ENCODE measurements at regions not wholly inside any gene's neighbourhood (a gene's known extent, or its start where the extent isn't known, plus 50 kb on each side); places are given as distances from the start of the nearest gene placed in this dataset.

- peaks cover 4% of the 10 kb centered on the region for H3K9me3 Mint-ChIP-seq
- H3K27ac Mint-ChIP-seq (ENCODE audit: unreplicated experiment) = no peak overlapping the region
- TF ChIP-seq, protein P1, sequence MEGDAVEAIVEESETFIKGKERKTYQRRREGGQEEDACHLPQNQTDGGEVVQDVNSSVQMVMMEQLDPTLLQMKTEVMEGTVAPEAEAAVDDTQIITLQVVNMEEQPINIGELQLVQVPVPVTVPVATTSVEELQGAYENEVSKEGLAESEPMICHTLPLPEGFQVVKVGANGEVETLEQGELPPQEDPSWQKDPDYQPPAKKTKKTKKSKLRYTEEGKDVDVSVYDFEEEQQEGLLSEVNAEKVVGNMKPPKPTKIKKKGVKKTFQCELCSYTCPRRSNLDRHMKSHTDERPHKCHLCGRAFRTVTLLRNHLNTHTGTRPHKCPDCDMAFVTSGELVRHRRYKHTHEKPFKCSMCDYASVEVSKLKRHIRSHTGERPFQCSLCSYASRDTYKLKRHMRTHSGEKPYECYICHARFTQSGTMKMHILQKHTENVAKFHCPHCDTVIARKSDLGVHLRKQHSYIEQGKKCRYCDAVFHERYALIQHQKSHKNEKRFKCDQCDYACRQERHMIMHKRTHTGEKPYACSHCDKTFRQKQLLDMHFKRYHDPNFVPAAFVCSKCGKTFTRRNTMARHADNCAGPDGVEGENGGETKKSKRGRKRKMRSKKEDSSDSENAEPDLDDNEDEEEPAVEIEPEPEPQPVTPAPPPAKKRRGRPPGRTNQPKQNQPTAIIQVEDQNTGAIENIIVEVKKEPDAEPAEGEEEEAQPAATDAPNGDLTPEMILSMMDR (conservative IDR thresholded peaks at IDR 0.05) = no peak
- no peaks in the 10 kb centered on the region for H3K27me3 Mint-ChIP-seq (ENCODE audit: low read depth)
- H3K4me3 Mint-ChIP-seq = no peak overlapping the region
- H3K36me3 Mint-ChIP-seq (ENCODE audit: low read depth) = no peaks in the 10 kb centered on the region
- DNase-seq (ENCODE audit: low read depth, low spot score) = no peak
- H3K4me1 Mint-ChIP-seq = peaks cover 13% of the 10 kb centered on the region
Measured at GRCh38 chr6:132081338-132081737, 130.2 kb upstream of the CCN2 start.

DNA sequence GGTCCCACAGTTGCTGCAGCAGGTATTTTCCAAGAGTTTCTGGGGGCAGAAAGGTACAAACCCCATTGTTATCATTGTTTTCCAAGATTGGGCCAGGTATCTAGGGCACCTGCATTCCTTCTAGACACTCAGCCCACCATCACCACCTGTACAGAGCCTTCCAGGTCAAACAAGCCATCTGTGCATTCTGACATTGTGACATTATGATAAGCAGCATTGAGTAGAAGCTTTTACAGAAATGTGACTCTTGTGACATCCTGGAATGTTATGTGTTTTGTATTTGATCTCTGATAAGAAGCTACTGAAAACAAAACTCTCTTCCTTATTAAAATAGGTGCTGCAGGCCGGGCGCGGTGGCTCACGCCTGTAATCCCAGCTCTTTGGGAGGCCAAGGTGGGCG is 128.1 kb upstream of the CCN2 start:
- Mint-ChIP-seq H3K27me3 (ENCODE audit: low read depth) (no peaks in the 10 kb centered on the region), H3K4me3 (no peak overlapping the region), H3K9me3 (peaks cover 4% of the 10 kb centered on the region), H3K36me3 (ENCODE audit: low read depth) (no peaks in the 10 kb centered on the region), H3K4me1 (no peaks in the 10 kb centered on the region), H3K27ac (ENCODE audit: unreplicated experiment) (no peak overlapping the region)
- TF ChIP-seq, protein P1 (conservative IDR thresholded peaks at IDR 0.05) = no peak
- DNase-seq (ENCODE audit: low read depth, low spot score) = no peak

DNA sequence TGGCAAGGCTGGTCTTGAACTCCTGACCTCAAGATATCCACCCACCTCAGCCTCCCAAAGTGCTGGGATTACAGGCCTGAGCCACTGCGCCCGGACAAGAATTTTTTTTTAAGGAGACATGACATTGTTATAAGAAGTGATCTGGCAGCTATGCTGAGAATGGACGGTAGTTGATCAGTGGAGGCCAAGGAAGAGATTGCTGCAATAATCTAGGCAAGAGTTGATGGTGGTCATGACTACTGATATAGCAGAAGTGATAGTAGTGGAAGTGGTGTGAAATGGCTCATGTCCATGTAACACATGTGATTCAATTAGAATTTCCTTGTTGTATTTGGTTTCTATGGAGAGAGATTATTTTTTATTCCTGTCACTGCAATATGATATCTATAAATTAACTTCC is 125.3 kb upstream of the CCN2 start:
- TF ChIP-seq, protein P1 (conservative IDR thresholded peaks at IDR 0.05) = no peak
- Mint-ChIP-seq H3K4me1 (peaks cover 4% of the 10 kb centered on the region), H3K9me3 (peaks cover 4% of the 10 kb centered on the region), H3K27ac (ENCODE audit: unreplicated experiment) (no peak overlapping the region), H3K27me3 (ENCODE audit: low read depth) (no peaks in the 10 kb centered on the region), H3K4me3 (no peak overlapping the region), H3K36me3 (ENCODE audit: low read depth) (no peaks in the 10 kb centered on the region)
- DNase-seq (ENCODE audit: low read depth, low spot score) = no peak

GRCh38 chr6:132072831-132073230 is 121.7 kb upstream of the CCN2 start:
- Mint-ChIP-seq H3K4me3 (no peak overlapping the region), H3K36me3 (ENCODE audit: low read depth) (no peaks in the 10 kb centered on the region), H3K4me1 (peaks cover 18% of the 10 kb centered on the region), H3K27ac (ENCODE audit: unreplicated experiment) (no peak overlapping the region), H3K9me3 (peaks cover 4% of the 10 kb centered on the region), H3K27me3 (ENCODE audit: low read depth) (no peaks in the 10 kb centered on the region)
- no peak for DNase-seq (ENCODE audit: low read depth, low spot score)
- TF ChIP-seq, protein P1 (conservative IDR thresholded peaks at IDR 0.05) = no peak

DNA sequence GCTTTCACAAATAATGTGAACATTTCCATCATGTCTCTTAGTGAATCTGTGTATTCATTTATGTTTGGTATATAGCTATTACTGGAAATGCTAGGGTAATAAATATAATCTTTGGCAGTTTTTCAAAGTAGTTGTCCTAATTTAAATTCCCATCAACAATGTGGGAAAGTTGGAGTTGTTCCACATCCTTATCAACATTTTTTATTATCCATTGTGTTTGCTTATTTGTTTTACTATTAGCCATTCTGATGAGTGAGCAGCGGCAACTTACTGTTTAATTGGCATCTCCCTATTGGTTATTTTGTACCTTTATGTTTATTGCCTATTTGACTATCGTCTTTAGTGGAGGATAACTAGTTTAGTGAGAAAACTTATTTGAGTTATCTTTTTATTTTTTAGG is 121.1 kb upstream of the CCN2 start:
- DNase-seq (ENCODE audit: low read depth, low spot score) = no peak
- Mint-ChIP-seq H3K27me3 (ENCODE audit: low read depth) (no peaks in the 10 kb centered on the region), H3K4me1 (peaks cover 23% of the 10 kb centered on the region)

More for the DNA sequence above, 121.1 kb upstream of the CCN2 start:
- Mint-ChIP-seq H3K9me3 (peaks cover 4% of the 10 kb centered on the region), H3K27ac (ENCODE audit: unreplicated experiment) (no peak overlapping the region), H3K4me3 (no peak overlapping the region), H3K36me3 (ENCODE audit: low read depth) (no peaks in the 10 kb centered on the region)
- TF ChIP-seq, protein P1 (conservative IDR thresholded peaks at IDR 0.05) = no peak

Data from neural crest cell (in vitro differentiated cells).